ENCODE measurements at regions not wholly inside any gene's neighbourhood (a gene's known extent, or its start where the extent isn't known, plus 50 kb on each side); places are given as distances from the start of the nearest gene placed in this dataset.
"Not testable (repeated sequence)": the region's sequence is repeated elsewhere in the genome, so short reads cannot be mapped to it uniquely, and the experiment has no call there.

DNA sequence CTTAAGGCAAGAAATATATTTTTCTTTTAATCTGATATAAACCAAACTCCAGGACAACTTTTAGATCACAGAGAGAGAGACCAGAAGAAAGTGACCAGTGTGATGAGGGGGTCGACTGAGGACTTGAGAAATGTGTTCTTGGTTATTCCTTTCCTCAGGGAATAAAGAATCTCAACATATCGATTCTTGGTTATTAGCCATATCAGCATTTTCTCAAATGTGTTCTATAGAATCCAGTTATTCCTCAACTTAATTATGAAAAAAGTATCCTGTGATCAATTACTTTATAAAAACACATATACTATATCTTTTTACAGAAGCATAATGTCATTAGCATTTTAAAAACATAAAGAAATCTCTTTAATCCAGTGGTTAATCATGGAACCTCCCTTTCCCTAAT is 222.1 kb upstream of the FAM3C start:
- DNase-seq: no peak

DNA sequence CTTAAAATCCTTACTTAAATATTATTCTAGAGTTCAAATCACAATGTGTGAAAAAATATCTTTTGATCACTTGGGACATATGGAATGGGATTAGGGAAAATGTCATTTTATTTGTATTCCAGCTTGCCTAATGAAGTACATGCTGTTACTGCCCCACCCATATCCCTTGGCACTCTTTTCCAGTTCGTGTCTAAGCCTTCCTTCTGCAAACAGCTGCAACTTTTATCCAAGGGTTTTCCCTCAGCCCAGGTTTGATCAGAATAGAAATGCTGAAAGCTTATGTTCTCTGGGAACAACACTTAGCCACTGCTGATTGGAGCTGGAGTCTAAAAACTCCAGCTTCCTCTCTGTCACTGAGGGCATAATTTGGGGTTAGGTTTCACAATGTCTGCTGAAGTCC is 214.1 kb upstream of the FAM3C start:
- no peak for DNase-seq

DNA sequence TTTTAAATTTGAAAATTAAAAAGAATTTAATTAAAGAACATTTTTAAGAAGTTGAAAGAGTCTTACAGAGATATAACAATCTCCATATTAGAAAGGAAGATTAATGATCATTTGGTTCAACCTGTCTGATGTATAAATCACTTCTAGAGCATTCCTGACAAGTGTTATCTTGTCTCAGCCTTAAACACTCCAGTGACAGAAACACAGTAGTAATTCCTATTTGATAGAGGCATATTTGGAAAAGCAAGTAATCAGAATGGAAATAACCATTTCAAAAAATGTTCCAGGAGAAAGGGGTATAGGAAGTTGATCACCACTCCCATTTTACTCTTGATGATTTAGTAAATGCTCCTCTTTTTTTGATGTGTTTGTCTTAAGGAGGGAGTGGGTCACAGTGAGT is 213.1 kb upstream of the FAM3C start:
- no peak for DNase-seq

DNA sequence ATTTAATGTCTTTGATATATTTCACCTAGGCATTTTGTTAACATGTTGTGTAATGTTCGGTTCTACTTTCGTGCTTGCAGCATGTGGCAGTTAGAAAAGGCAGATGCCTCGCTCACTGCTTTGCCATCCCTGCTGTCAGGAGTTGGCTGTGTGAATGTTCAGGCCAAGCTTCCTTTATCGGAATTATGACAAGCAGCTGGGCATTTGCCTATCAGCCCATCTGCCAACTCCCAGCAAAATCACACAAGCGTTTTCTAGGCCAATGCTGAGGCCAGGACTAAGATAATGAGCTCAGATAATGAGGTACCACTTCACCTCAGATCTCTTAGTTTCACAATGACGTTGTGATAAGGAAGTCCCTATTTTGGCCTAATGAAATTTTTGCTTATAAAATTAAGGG is 212.7 kb upstream of the FAM3C start:
- no peak for DNase-seq

DNA sequence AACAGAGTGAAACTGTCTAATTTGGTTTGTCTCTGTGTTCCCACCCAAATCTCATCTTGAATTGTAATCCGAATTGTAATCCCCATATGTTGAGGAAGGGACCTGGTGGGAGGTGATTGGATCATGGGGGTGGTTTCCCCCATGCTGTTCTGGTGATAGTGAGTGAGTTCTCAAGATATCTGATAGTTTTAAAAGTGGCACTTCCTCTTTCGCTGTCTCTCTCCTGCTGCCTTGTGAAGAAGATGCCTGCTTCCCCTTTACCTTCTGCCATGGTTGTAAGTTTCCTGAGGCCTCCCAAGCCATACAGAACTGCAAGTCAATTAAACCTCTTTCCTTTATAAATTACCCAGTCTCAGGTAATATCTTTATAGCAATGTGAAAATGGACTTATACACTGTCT is 212.1 kb upstream of the FAM3C start:
- DNase-seq: not testable (repeated sequence)

DNA sequence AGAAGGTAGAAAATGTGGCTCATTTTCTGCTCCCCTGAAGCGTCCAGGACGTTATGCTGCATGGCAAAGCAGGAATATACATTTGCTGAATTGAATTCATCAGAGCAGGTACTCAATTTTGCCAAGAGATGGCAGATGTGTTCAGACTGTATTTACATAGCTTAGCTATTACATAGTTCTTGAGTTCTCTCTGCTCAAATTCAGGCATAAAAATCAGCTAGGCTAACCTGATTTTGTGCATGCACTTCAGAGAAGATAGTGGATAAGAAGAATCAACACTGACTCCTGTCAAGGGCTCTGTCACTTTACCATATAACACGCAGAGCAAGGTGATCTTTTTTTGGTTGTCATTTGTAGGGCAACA is 209.2 kb upstream of the FAM3C start:
- DNase-seq: no peak

DNA sequence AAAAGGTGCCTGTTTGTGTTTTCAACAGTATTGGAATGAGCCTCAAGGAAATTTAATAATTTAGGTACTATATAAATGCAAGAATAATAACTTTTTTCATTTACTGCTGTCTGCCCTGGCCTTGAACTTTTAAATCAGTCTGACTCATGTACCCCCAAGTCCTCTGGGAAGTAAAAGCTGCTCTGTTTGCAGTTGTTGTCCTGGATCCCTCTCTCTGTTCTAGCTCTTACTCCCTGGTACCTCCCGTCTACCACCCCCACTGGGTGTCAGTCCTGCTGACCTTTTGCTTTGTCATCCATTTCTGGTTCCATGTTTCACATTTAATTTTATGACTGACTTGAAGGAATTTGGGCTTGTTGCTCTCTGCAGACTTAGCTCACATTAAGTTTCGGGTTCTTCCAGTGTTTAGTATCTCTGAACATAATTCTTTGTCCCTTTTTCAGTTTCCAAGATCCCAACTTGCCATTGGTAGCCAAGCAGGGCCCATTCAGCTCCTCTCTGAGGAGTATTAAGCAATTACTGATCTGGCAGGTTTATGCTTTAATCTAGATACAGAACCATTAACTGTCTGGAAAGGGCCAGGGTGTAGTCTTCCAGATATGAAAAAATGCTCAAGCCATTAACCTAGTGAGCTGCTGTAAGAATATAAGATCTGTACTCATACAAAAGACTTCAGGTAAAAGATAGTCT is 208.7 kb upstream of the FAM3C start:
- DNase-seq: no peak

DNA sequence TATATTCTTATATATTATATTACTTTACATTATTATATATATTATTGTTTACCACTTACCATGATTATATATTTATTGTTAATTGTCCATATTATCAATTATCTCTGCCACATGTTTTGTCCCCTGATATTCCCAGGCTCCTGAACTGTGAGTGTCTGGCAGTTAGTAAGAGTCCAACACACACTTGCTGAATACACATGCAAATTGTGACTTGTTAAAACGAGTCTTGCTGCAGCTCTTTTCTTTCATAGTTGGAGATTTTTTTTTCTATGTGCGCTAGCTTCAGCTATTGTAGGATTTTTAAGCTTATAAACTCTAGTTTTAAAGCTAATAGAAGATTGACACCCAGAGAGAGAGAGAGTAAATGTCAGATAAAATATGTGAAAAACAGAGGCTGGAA is 207.8 kb upstream of the FAM3C start:
- DNase-seq: no peak

DNA sequence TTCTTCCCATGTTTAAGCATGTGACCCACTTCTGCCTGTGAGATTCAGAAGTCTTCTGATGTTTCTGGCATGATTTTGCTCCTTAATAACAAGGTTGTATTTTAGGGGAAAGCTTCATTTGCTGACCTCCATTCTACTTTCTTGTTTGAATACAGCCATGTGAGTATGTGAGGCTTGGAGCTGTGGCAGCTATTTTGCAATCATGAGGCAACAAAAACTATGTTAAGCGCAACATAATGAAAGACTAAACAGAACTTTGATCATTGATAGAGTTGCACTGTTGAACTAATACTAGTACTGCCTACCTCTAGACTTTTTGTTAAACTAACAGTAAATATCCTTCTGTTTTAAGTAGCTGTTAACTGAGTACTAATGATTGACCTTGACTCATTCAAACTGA is 203.8 kb upstream of the FAM3C start:
- DNase-seq: no peak

DNA sequence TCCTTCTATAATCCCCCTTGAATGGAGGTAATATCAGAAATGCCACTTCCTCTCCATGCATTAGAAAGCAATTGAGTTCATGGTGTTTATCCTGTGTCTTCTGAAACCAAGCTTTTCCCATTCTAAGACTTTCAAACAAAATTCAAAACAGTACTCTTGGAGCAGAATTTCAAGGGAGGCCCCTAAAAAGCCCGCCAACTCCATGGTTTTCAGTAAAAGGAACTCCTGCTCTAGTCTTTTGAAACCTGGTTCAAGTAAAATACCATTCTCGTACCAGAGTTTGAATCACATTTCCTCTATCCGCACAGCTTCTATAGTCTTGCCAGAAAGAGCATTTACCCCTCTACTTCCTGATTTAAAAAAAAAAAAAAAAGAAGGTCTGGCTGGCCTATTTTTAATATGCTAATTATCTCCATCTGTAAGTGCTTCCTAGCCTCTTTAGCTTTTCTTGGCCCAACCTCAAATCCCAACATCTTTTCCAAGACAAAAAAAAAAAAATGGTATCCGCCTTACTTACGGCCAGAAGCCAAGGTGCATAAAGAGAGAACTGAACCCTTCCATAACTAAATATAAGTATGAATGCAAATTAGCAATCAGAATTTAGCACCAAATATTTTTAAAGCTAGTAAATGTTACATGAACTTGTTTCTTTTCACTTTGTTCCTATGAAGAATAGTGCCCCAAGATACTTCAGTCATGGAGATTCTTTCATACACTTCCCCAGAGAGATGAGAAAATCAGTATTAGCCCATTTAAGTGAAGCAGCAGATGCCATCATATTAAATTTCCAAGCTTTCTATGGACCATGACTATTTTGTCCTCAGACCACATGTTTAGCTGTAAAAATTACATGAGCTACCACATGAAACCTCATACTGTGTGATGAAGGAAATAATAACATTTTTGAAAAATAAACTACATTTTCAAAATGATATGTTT is 199.9 kb upstream of the FAM3C start:
- DNase-seq: no peak

DNA sequence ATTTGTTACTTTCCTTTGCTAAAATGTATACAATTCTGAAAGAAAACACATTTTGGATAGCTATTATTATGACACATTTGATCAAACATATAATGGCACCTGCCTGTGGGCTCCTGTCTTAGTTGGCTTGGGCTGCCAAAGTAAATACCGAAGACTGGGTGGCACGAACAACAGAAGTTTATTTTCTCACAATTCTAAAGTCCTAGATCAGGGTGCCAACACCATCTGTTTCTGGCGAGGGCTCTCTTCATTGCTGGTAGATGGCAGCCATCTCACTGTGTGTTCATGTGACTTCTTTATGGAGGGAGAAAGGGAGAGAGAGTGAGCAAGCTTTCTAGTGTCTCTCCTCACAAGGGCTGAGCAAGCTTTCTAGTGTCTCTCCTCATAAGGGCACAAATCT is 195.8 kb upstream of the FAM3C start:
- DNase-seq: no peak

DNA sequence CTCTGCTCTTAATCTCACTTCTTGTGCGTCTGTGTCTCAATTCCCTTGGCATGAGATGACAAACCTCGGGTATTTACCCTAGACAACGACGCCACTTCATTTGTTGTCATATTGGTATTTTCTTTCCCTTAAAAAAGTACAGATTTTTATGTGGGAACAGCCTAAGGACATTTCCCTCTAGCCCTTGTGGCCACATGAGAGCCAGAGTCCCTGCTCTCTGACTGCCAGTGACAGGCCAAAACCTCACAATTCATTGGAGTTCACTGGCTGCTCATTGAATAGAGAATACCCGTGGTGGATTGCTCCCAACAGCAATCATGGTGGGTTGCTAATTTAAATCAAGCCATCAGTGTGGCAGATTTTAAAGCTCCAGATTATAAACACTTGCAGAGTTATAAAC is 191.3 kb upstream of the FAM3C start:
- DNase-seq: no peak

DNA sequence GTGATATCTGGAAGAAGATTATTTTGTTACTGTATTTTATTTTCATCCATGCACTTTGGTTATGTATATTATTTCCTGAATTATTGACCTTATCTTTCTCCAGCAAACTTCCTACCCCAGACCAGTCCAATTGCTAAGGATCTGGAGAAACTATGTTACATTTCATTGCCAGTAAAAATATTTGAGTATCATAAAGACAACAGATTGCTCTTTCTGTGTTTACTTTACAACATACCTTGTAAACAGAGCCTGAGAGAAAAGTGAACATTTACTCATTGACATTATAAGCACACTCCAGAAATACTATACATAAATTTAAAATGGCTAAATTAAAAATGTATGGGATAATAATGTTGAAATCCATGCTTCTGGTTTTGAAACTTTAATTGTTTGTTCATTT is 186.2 kb upstream of the FAM3C start:
- no peak for DNase-seq

DNA sequence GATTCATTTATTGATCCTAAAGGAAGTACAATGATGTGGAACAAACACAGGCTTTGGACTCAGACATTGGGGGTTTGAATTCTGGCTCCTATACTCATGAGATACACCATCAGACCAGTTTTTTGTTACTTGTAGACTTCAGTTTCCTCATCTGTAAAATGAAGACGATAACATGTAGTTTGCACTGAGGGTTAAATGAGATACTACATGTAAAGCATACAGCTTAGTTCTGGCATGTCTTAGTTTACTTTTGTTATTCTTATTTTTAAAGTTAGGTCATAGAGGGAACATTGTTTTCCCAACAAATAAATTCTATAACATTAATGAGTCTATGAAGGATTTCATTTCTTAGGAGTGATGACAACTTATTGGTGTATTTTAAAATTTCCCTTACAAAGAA is 183.5 kb upstream of the FAM3C start:
- DNase-seq: no peak

DNA sequence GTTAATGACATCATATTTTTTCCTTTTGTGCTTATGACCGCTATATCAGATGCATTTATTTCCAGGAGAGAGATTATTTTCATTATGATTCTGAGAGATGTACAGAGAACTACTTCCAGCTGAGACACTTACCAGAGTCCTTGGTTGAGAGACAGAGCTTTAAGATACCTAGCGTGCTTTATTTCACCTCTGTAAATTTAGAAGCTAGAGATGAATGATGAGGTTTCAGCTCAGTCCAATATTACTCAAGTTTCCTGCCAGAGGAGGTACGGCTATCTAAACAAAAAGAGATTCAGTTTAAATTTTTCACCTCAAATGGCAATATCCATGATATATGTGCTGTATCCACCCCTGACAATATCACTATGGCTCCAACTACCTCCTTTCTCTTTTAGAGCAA is 182.6 kb upstream of the FAM3C start:
- no peak for DNase-seq

DNA sequence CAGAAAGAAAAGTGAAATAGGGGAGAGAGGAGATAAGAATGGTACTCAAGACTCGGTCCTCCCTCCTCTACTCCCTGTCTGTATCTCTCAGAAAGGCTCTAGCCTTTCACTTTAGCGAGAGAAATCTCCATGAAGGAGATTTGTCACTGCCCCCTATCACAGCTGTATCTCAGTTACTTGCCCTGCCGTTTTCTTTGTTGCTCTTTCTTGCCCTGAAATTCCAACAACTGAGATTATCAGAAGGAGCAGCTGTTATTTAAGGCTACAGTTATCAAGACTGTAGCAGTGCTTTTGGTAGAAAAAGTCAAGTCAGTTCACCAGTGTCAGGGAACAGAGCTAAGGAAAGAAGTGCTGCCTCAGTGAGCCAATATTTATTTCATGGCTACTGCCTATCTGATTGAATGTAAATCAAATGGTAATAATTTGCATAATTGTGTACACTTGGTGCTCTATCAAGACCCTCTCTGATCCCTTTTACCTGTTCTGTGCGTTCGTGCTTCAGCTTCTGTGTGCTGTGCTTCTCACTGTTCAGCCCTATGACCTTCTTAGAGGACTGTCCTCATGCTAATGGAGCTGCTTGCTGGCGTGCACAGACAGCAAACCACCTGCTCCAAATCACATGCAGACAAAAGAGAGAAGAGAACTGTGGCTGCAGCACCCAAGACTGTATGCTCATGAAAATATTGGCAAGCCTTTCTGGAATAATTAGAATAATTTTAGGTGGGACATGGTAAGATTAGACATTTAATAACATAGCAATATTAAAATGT is 180.2 kb upstream of the FAM3C start:
- DNase-seq: no peak

DNA sequence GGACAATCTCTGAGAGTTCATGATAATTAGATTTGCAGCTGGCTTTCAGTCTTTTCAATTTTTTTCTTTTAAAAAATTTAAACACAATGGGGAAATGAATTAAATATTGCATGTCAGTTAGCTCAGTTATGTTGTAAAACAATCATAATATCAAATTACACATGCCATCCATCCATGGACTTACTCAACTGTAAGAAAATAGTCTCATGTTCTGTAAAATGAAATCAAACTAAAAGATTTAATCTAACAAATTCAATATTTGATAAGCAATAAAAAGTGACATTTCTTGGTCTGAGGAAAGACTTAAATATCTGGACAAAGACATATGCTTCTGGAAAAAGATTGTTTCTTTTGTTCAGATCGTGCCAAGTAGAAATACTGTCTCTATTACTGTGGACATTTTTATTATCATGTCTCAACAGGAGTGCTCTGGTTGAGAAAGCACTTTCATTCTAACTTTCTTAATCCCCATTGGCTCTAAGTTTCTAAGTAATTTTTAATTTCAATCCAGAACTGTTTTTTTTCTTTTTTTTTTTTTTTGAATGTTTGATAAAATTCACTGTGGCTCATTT is 179.2 kb upstream of the FAM3C start:
- no peak for DNase-seq

DNA sequence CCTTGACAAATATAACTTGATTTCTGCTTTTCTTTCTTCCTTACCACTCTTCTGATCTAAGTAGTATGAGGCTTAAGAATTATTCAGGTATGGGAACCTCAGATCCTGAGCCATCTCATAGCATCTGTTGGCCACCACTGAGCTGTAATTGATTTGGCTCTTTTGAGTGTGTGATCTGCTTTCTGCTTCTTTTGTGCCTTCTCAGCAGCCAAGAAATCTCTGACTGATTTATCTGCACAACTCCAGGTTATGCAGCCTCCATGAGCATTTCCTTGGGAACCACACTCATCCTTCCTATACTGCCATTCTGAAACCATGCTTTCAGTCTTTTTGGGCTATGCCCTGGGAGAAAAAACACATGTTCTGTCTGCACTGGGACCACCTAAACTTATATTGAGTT is 178.0 kb upstream of the FAM3C start:
- no peak for DNase-seq

DNA sequence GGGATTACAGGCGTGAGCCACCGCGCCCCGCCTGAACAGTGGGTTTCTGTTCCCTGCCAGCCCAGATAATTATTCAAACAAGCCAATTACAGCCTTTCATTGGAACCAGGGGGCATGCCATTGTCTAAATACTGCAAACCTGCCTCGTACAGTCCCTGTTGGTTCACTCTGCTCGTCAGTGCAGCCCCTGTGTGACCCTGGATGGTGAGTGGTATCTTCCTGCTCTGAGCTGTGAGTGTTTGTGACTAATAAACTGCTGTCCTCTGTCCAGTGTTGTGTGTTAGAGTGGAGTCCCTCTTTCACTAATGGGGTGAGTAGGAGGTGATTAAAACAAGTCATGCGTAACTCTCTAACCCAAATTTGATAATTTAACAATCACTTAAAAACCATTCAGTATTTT is 176.5 kb upstream of the FAM3C start:
- DNase-seq: no peak

DNA sequence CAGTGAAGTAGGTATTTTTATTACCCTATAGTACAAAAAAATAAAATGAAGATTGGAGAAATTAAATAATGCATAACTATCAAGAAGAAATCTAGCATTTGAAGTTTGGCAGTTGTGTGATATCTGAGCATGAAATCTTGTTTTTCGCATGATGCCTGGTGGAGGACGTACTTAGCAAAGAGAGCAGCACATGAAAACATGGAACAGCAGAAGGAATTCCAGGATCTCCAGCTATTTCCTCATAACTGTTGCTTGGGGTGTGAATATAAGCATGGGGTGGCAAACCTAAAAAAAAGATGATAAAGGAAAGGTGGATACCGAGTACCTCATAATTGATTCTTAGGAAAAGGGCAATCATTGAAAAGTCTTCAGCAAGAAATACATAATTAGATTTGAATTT is 174.3 kb upstream of the FAM3C start:
- DNase-seq: no peak

DNA sequence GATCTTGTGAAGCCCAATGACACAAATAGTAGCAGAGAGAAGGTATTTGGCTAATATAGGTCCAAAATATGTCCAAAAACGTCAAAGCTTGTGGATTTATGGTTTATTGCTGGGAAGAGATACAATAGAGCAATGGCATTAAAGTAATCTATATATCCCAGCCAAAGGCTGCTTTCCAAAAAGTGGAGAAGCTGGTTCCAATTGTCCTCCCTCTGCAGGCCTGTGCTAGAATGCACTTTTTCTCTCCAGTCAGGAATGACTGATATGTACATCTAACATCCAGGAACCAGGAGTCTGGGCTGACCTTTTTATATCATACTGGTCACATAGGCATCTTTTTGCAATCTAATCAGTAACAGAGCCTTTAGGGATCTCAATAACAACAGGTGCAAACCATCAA is 167.1 kb upstream of the FAM3C start:
- no peak for DNase-seq

DNA sequence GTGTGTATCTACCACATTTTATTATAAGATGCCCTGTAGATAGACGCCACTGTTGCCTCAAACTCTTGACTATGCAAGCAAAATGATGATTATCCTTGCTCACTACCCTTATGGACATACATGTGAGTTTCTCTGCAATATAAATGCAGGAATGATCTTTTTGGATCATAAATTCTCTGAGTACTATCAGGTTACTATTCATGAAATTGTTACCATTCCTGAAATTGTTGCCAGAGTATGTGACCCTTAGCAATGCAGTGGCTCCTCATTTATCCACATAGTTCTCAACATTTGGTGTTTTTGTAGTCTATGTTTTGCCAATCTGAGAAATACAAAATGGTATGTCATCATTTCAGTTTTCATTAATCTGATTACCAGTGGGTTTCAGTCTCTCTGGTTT is 166.2 kb upstream of the FAM3C start:
- DNase-seq: no peak

DNA sequence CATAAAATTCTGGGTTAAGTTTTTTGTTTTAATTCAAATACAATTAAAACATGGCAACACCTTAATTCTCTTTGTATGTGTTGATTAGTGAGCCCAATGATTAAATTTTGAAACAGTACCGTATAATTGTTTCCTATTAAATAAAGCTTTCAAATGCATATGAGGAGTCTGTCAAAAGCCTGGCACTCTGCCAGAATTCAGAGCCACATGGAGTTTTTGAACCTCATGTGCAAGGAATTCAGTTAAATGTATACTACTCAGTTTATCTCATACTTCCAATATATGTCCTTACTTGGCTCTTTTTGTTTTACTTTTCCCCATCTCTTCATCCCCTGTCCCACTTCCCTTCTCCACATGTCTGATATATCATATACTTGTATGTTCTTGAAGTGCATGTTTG is 165.6 kb upstream of the FAM3C start:
- DNase-seq: no peak

Data from bone marrow (tissue), 2 donors.